ENCODE measurements at regions not wholly inside any gene's neighbourhood (a gene's known extent, or its start where the extent isn't known, plus 50 kb on each side); places are given as distances from the start of the nearest gene placed in this dataset.

- TF ChIP-seq, protein P1, sequence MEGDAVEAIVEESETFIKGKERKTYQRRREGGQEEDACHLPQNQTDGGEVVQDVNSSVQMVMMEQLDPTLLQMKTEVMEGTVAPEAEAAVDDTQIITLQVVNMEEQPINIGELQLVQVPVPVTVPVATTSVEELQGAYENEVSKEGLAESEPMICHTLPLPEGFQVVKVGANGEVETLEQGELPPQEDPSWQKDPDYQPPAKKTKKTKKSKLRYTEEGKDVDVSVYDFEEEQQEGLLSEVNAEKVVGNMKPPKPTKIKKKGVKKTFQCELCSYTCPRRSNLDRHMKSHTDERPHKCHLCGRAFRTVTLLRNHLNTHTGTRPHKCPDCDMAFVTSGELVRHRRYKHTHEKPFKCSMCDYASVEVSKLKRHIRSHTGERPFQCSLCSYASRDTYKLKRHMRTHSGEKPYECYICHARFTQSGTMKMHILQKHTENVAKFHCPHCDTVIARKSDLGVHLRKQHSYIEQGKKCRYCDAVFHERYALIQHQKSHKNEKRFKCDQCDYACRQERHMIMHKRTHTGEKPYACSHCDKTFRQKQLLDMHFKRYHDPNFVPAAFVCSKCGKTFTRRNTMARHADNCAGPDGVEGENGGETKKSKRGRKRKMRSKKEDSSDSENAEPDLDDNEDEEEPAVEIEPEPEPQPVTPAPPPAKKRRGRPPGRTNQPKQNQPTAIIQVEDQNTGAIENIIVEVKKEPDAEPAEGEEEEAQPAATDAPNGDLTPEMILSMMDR (IDR thresholded peaks at IDR 0.05): no peak
- no peak overlapping the region for H3K27ac ChIP-seq
- H3K36me3 ChIP-seq: no peaks in the 10 kb centered on the region
- no peaks in the 10 kb centered on the region for H3K9me3 ChIP-seq
- no peaks in the 10 kb centered on the region for H3K27me3 ChIP-seq (replicated peaks; ENCODE audit: insufficient read depth)
- no peak overlapping the region for H3K4me3 ChIP-seq
- DNase-seq (ENCODE audit: low spot score): no peak
- H3K4me1 ChIP-seq (ENCODE audit: control insufficient read depth in 1 of 2, low read depth in 2 of 2): no peaks in the 10 kb centered on the region
- ATAC-seq (ENCODE audit: insufficient number of reproducible peaks, low FRiP score, low read depth): no peak
Measured at GRCh38 chr1:82932207-82932606, 1066.7 kb downstream of the TTLL7 start.

- Histone ChIP-seq H3K27ac (no peak overlapping the region), H3K4me1 (ENCODE audit: control insufficient read depth in 1 of 2, low read depth in 2 of 2) (no peaks in the 10 kb centered on the region), H3K36me3 (no peaks in the 10 kb centered on the region), H3K27me3 (replicated peaks; ENCODE audit: insufficient read depth) (no peaks in the 10 kb centered on the region), H3K4me3 (no peak overlapping the region), H3K9me3 (no peaks in the 10 kb centered on the region)
- ATAC-seq (ENCODE audit: insufficient number of reproducible peaks, low FRiP score, low read depth): no peak
- TF ChIP-seq, protein P1 (IDR thresholded peaks at IDR 0.05): no peak
- no peak for DNase-seq (ENCODE audit: low spot score)
Measured at GRCh38 chr1:82931006-82931405, 1067.9 kb downstream of the TTLL7 start.

DNA sequence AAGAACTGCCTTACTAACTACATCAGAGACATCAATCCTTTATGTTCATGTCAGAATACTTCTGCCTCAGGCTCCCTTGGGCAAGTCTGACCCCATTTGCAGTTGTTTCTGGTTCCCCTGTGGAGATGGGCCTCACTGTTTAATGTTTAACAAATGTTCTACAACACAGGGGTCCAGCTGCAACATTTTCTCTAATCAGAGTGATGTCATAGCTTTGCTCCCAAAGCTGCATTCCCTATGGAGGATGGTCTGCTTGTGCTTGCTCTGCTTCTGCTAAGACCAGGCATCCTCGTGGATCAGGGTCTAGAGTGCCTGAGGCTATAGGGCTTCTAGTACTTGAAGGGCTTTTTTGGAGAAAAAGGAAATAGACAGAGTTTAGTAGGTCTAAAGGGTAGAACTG, 1071.2 kb downstream of the TTLL7 start:
- Histone ChIP-seq H3K4me3 (no peak overlapping the region), H3K4me1 (ENCODE audit: control insufficient read depth in 1 of 2, low read depth in 2 of 2) (no peaks in the 10 kb centered on the region), H3K36me3 (no peaks in the 10 kb centered on the region), H3K27ac (no peak overlapping the region), H3K27me3 (replicated peaks; ENCODE audit: insufficient read depth) (no peaks in the 10 kb centered on the region), H3K9me3 (no peaks in the 10 kb centered on the region)
- no peak for ATAC-seq (ENCODE audit: insufficient number of reproducible peaks, low FRiP score, low read depth)
- no peak for DNase-seq (ENCODE audit: low spot score)
- TF ChIP-seq, protein P1 (IDR thresholded peaks at IDR 0.05): no peak

DNA sequence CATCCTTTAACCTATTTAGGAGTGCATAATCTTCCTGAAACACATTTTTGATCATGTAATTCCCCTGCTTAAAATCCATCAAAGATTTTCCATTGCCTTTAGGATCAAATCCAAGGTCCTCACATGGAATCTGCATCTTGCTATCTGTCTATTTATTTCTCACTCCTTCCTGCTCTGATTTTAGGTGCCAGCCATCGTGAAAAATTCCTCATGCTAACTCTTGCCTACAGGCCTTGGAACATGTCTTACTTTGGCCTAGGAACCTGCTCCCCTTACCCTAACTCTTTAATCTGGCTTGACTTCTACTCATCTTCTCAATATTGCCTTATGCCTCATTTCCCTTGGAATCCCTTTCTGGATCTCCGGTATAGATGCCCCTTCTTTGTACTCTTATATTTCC, 1074.3 kb downstream of the TTLL7 start:
- ATAC-seq (ENCODE audit: insufficient number of reproducible peaks, low FRiP score, low read depth): no peak

DNA sequence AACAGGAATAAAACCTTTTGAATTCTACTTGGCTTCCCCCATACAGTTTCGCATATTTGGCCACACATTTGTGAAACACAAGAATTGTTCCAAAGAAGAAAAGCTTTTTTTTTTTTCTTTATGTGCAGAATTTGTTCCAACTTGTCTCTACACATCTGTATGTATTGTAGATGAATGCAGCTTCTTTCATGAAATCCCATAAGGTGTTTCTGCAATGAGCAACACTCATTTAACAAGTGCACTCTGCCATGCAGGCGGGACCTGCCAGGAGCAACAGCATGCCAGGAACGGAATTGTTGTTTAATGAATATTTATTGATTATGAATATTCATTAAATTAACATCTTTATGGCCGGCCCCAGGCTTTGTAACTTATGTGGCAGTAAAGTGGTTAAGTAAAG, 1075.0 kb downstream of the TTLL7 start:
- Histone ChIP-seq H3K36me3 (no peaks in the 10 kb centered on the region), H3K27me3 (replicated peaks; ENCODE audit: insufficient read depth) (no peaks in the 10 kb centered on the region), H3K9me3 (no peaks in the 10 kb centered on the region), H3K4me3 (no peak overlapping the region), H3K4me1 (ENCODE audit: control insufficient read depth in 1 of 2, low read depth in 2 of 2) (peaks cover 0 to 12% of the 10 kb centered on the region in 2 donors), H3K27ac (no peak overlapping the region)
- ATAC-seq (ENCODE audit: insufficient number of reproducible peaks, low FRiP score, low read depth) (no peak), DNase-seq (ENCODE audit: low spot score) (no peak)
- TF ChIP-seq, protein P1 (IDR thresholded peaks at IDR 0.05): no peak

More for the DNA sequence above, 1074.3 kb downstream of the TTLL7 start:
- Histone ChIP-seq H3K4me3 (no peak overlapping the region), H3K4me1 (ENCODE audit: control insufficient read depth in 1 of 2, low read depth in 2 of 2) (peaks cover 0 to 6% of the 10 kb centered on the region in 2 donors), H3K9me3 (no peaks in the 10 kb centered on the region), H3K27ac (no peak overlapping the region), H3K36me3 (no peaks in the 10 kb centered on the region), H3K27me3 (replicated peaks; ENCODE audit: insufficient read depth) (no peaks in the 10 kb centered on the region)
- TF ChIP-seq, protein P1 (IDR thresholded peaks at IDR 0.05): no peak
- DNase-seq (ENCODE audit: low spot score): no peak

Data from thoracic aorta (tissue), 2 donors.